Esophagus squamous epithelium (tissue), 4 donors: ENCODE measurements at regions not wholly inside any gene's neighbourhood (a gene's known extent, or its start where the extent isn't known, plus 50 kb on each side); places are given as distances from the start of the nearest gene placed in this dataset.

Source experiments
- CTCF ChIP-seq, 6 experiments: fragments of 450-650 bp in 4 of 6; fragments of 200-600 bp in 2 of 6; sonication (generic) in 2 of 6; IDR thresholded peaks; one replicate each; pipeline ENCODE4 v1.5.1; 2016 to 2019; ENCODE audit warnings: antibody characterized with exemption in 6 of 6, mild to moderate bottlenecking in 4 of 6, moderate library complexity in 4 of 6
- POLR2A ChIP-seq, 4 donors: fragments of 450-650 bp; IDR thresholded peaks; one replicate each; pipeline ENCODE4 v1.6.1; 2017; ENCODE audit warnings: antibody characterized with exemption in 4 of 4, mild to moderate bottlenecking in 4 of 4, moderate library complexity in 3 of 4

- TF ChIP-seq CTCF (IDR thresholded peaks at IDR 0.05) (no peak), POLR2A (IDR thresholded peaks at IDR 0.05) (no peak)
These were observed 320.1 kb upstream of the PPARGC1A start for GRCh38 chr4:24209906-24210305.
